ENCODE measurements at regions not wholly inside any gene's neighbourhood (a gene's known extent, or its start where the extent isn't known, plus 50 kb on each side); places are given as distances from the start of the nearest gene placed in this dataset.
"Not testable (repeated sequence)": the region's sequence is repeated elsewhere in the genome, so short reads cannot be mapped to it uniquely, and the experiment has no call there.

DNA sequence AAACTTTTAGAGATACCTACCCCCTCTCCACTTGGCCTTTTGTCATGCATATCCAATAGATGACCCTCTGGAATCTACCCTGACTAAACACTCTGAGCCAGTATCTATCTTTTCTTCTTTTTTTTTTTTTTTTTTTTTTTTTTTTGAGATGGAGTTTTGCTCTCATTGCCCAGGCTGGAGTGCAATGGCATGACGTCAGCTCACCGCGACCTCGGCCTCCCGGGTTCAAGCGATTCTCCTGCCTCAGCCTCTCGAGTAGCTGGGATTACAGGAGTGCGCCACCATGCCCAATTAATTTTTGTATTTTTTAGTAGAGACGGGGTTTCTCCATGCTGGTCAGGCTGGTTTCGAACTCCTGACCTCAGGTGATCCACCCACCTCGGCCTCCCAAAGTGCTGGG lies 50.8 kb upstream of the GRIN2B start:
- H3K27ac Mint-ChIP-seq, H3K9me3 Mint-ChIP-seq, CTCF ChIA-PET, H3K27me3 Mint-ChIP-seq, H3K4me3 Mint-ChIP-seq, H3K4me1 Mint-ChIP-seq, DNase-seq, H3K36me3 Mint-ChIP-seq: not testable (repeated sequence)

DNA sequence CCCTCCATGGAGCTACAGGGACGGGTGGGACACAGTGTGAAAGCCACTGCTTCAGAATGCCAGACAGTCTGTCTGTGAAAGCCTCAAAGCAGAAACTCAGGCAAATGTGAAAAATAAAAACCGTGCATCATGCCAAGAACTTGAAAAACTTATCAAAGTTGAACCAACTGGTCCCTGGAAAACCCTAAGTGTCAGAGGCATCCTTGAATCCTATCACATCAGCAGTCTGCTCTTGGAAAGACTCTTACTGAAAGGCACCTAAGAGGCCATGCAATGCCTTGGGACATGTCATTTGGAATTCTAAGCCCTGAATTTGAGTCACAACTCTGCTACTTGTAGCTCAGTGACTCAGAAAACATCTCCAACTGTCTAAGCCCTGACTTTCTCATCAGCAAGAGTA lies 62.4 kb upstream of the GRIN2B start:
- Mint-ChIP-seq H3K27ac (no peak overlapping the region), H3K4me1 (no peaks in the 10 kb centered on the region), H3K36me3 (no peaks in the 10 kb centered on the region), H3K9me3 (peaks cover 2% of the 10 kb centered on the region), H3K4me3 (no peak overlapping the region), H3K27me3 (no peaks in the 10 kb centered on the region)
- CTCF ChIA-PET, result no interaction called here
- DNase-seq, result no peak

GRCh38 chr12:14048941-14049545 lies 67.6 kb upstream of the GRIN2B start:
- Mint-ChIP-seq H3K36me3 (no peaks in the 10 kb centered on the region), H3K27me3 (no peaks in the 10 kb centered on the region), H3K4me1 (no peaks in the 10 kb centered on the region), H3K9me3 (no peaks in the 10 kb centered on the region), H3K27ac (no peak overlapping the region), H3K4me3 (no peak overlapping the region)
- DNase-seq, result no peak
- CTCF ChIA-PET, result no interaction called here

GRCh38 chr12:14057895-14058294 lies 76.5 kb upstream of the GRIN2B start:
- Mint-ChIP-seq H3K4me3 (no peak overlapping the region), H3K36me3 (no peaks in the 10 kb centered on the region), H3K27me3 (no peaks in the 10 kb centered on the region), H3K9me3 (no peaks in the 10 kb centered on the region), H3K4me1 (no peaks in the 10 kb centered on the region), H3K27ac (no peak overlapping the region)
- CTCF ChIA-PET, result no interaction called here
- DNase-seq, result no peak

GRCh38 chr12:14058717-14059116 lies 77.3 kb upstream of the GRIN2B start:
- no peak overlapping the region for H3K4me3 Mint-ChIP-seq
- DNase-seq, result no peak
- no peak overlapping the region for H3K27ac Mint-ChIP-seq
- no peaks in the 10 kb centered on the region for H3K36me3 Mint-ChIP-seq
- CTCF ChIA-PET, result interaction anchor here (0.6 kb wide), 1 partner anchor 112 kb away, joined by 4 read pairs; no protein-coding TSS in a partner anchor
- no peaks in the 10 kb centered on the region for H3K27me3 Mint-ChIP-seq
- no peaks in the 10 kb centered on the region for H3K4me1 Mint-ChIP-seq
- no peaks in the 10 kb centered on the region for H3K9me3 Mint-ChIP-seq

- Mint-ChIP-seq H3K9me3 (peaks cover 3% of the 10 kb centered on the region), H3K27ac (no peak overlapping the region), H3K36me3 (no peaks in the 10 kb centered on the region), H3K4me1 (no peaks in the 10 kb centered on the region), H3K27me3 (no peaks in the 10 kb centered on the region), H3K4me3 (no peak overlapping the region)
- CTCF ChIA-PET, result no interaction called here
- no peak for DNase-seq
Measured at GRCh38 chr12:14059548-14059947, 78.1 kb upstream of the GRIN2B start.

- H3K27ac Mint-ChIP-seq, result no peak overlapping the region
- no peak for DNase-seq
- no peaks in the 10 kb centered on the region for H3K36me3 Mint-ChIP-seq
- H3K4me3 Mint-ChIP-seq, result no peak overlapping the region
- H3K4me1 Mint-ChIP-seq, result no peaks in the 10 kb centered on the region
- H3K9me3 Mint-ChIP-seq, result peaks cover 3% of the 10 kb centered on the region
- peaks cover 4% of the 10 kb centered on the region for H3K27me3 Mint-ChIP-seq
- CTCF ChIA-PET, result no interaction called here
Measured at GRCh38 chr12:14065616-14066015, 84.2 kb upstream of the GRIN2B start.

DNA sequence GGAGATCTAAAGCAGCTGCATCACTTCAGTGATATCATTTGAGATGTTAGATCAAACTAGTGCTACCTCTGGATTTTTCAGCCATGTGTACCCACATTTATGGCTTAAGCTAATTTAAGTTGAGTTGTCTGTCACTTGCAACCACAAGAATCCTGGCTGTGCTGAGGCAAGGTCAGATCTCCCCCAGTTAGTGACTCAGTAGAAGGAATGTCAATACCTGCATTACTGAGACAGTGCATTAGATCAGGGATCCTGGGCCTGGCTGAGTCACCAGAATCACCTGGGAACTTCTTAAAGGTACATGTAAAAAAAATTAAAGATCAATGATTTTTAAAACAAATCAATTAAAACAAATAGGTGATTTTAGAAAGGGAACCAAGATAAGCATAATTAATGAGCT lies 84.6 kb upstream of the GRIN2B start:
- H3K27me3 Mint-ChIP-seq, result peaks cover 4% of the 10 kb centered on the region
- no peak overlapping the region for H3K27ac Mint-ChIP-seq
- no peak overlapping the region for H3K4me3 Mint-ChIP-seq
- CTCF ChIA-PET, result no interaction called here
- H3K9me3 Mint-ChIP-seq, result peaks cover 3% of the 10 kb centered on the region
- no peaks in the 10 kb centered on the region for H3K4me1 Mint-ChIP-seq
- DNase-seq, result no peak
- no peaks in the 10 kb centered on the region for H3K36me3 Mint-ChIP-seq

- Mint-ChIP-seq H3K9me3 (peaks cover 2% of the 10 kb centered on the region), H3K36me3 (no peaks in the 10 kb centered on the region), H3K4me1 (no peaks in the 10 kb centered on the region), H3K4me3 (no peak overlapping the region), H3K27ac (no peak overlapping the region), H3K27me3 (peaks cover 4% of the 10 kb centered on the region)
- CTCF ChIA-PET, result no interaction called here
- DNase-seq, result no peak
Measured at GRCh38 chr12:14068961-14069360, 87.6 kb upstream of the GRIN2B start.

GRCh38 chr12:14071833-14072232 lies 90.4 kb upstream of the GRIN2B start:
- Mint-ChIP-seq H3K36me3 (no peaks in the 10 kb centered on the region), H3K27ac (no peak overlapping the region), H3K4me1 (no peaks in the 10 kb centered on the region), H3K4me3 (no peak overlapping the region), H3K9me3 (no peaks in the 10 kb centered on the region), H3K27me3 (peaks cover 4% of the 10 kb centered on the region)
- CTCF ChIA-PET, result no interaction called here
- no peak for DNase-seq

DNA sequence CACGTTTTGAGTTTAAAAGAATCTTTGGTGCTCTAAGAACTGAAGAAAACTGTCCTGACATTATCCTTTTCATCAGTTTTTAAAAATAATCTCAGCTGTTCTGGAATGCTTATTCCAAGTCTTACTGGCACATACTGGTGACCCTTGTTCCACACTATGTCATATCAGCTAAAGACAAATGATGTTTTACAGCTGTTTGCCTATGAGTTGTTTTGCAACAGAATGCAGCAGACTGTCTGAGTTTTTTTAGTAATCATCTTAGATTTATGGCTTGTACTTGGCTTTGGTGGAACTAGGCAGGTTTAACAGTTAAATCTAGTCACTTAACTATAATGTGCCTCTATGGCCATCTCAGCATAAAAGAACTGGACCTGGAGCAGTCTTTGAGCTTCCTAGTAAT lies 91.6 kb upstream of the GRIN2B start:
- no peaks in the 10 kb centered on the region for H3K36me3 Mint-ChIP-seq
- H3K4me1 Mint-ChIP-seq, result no peaks in the 10 kb centered on the region
- CTCF ChIA-PET, result no interaction called here
- H3K9me3 Mint-ChIP-seq, result no peaks in the 10 kb centered on the region
- DNase-seq, result no peak
- peaks cover under 1% of the 10 kb centered on the region for H3K27me3 Mint-ChIP-seq
- H3K4me3 Mint-ChIP-seq, result no peak overlapping the region
- no peak overlapping the region for H3K27ac Mint-ChIP-seq

DNA sequence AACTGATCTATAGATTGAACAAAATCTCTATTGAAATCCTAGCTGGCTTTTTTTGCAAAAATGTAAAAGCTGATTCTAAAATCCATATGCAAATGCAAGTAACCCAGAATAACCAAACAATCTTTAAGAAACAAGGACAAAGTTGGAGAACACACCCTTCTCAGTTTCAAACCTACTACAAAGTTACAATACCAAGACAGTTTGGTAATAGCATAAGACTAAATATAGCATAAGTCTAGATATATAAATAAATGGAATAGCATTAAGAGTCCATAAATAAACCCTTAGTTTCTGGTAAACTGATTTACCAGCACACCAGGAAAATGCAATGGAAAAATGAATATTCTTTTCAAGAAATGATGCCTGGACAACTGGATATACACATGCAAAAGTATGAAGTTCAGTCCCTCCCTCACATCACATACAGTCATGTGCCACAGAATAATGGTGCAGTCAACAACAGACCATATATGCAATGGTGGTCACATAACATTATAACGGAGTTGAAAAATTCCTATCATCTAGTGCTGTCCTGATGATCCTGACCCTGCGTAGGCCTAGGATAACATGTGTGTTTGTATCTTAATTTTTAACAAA lies 94.5 kb upstream of the GRIN2B start:
- no peak overlapping the region for H3K27ac Mint-ChIP-seq
- CTCF ChIA-PET, result no interaction called here
- H3K9me3 Mint-ChIP-seq, result no peaks in the 10 kb centered on the region
- no peaks in the 10 kb centered on the region for H3K36me3 Mint-ChIP-seq
- no peak for DNase-seq
- H3K4me1 Mint-ChIP-seq, result no peaks in the 10 kb centered on the region
- no peak overlapping the region for H3K4me3 Mint-ChIP-seq
- H3K27me3 Mint-ChIP-seq, result no peaks in the 10 kb centered on the region

DNA sequence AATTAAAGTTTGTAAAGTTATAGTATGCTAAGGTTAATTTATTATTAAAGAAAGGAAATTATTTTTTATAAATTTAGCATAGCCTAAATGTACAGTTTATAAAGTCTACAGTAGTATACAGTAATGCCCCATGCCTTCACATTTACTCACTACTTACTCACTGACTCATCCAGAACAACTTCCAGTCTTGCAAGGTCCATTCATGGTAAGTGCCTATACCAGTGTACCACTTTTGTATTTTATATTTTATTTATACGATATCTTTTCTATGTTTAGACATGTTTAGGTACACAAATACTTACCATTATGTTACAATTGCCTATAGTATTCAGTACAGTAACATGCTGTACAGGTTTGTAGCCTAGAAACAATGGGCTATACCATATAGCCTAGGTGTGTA lies 95.1 kb upstream of the GRIN2B start:
- Mint-ChIP-seq H3K27me3 (no peaks in the 10 kb centered on the region), H3K9me3 (no peaks in the 10 kb centered on the region), H3K4me3 (no peak overlapping the region)

DNA sequence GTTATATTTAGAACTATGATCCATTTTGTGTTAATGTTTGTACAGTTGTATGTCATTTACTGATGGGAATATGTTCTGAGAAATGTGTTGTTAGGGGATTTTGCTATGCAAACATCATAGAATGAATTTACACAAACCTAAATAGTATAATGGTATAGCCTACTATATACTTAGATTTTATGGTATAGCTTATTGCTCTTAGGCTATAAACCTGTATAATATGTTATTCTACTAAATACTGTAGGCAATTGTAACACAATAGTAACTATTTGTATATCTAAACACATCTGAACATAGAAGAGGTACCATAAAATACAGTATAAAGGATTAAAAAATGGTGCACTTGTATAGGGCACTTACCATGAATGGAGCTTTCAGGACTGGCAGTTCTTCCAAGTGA lies 105.4 kb upstream of the GRIN2B start:
- Mint-ChIP-seq H3K27ac (no peak overlapping the region), H3K27me3 (no peaks in the 10 kb centered on the region), H3K36me3 (no peaks in the 10 kb centered on the region), H3K9me3 (peaks cover 1% of the 10 kb centered on the region), H3K4me1 (no peaks in the 10 kb centered on the region), H3K4me3 (no peak overlapping the region)
- no peak for DNase-seq
- CTCF ChIA-PET, result interaction anchor here (0.9 kb wide), 1 partner anchor 21 kb away, joined by 3 read pairs; no protein-coding TSS in a partner anchor

More for the DNA sequence above, 95.1 kb upstream of the GRIN2B start:
- Mint-ChIP-seq H3K27ac (no peak overlapping the region), H3K36me3 (no peaks in the 10 kb centered on the region), H3K4me1 (no peaks in the 10 kb centered on the region)
- CTCF ChIA-PET, result no interaction called here
- DNase-seq, result no peak

DNA sequence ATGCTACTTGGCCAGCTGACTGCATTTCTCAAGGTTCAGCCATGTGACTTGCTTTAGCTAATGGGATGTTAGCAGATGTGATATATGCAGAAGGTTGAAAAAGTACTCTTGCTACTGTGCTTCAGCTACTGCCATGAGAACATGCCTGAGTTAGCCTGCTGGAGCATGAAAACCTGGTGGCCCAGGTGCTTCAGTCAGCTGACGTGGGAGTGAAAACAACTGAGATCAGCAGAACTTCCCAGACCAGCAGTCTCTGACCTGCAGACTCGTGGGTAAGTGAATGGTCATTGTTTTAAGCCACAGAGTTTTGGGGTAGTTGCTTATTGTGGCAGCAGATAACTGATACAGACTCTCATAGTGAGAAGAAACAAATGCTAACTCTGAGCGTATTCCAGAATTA lies 118.6 kb upstream of the GRIN2B start:
- CTCF ChIA-PET, result no interaction called here
- Mint-ChIP-seq H3K4me1 (peaks cover 3% of the 10 kb centered on the region), H3K4me3 (no peak overlapping the region), H3K36me3 (no peaks in the 10 kb centered on the region), H3K27ac (no peak overlapping the region), H3K27me3 (no peaks in the 10 kb centered on the region), H3K9me3 (no peaks in the 10 kb centered on the region)
- no peak for DNase-seq

DNA sequence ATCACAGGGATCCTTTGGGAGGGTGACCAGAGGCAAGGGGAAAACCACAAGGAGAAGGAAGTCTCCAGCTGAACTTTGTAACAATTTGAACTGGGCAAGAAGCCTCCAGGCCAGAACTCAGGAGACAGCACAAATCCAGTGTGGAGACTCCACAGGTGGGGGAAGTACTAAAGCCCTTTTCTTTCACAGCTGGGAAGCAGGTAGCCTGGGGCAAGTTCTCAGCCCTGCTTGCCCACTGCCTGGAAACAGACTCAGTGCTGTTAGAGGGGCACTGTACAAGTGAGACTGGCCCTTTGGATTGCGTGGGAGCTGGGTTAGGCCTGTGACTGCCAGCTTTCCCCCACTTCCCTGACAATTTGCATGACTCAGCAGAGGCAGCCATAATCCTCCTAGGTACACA lies 120.2 kb upstream of the GRIN2B start:
- not testable (repeated sequence) for DNase-seq, H3K4me1 Mint-ChIP-seq, H3K4me3 Mint-ChIP-seq

More for the DNA sequence above, 120.2 kb upstream of the GRIN2B start:
- CTCF ChIA-PET, H3K9me3 Mint-ChIP-seq, H3K27me3 Mint-ChIP-seq, H3K27ac Mint-ChIP-seq, H3K36me3 Mint-ChIP-seq: not testable (repeated sequence)
